HT-29 (cell line): ENCODE measurements at regions not wholly inside any gene's neighbourhood (a gene's known extent, or its start where the extent isn't known, plus 50 kb on each side); places are given as distances from the start of the nearest gene placed in this dataset.
"Not testable (repeated sequence)": the region's sequence is repeated elsewhere in the genome, so short reads cannot be mapped to it uniquely, and the experiment has no call there.

Source experiments
- DNase-seq: peaks from one replicate; pipeline ENCODE4 v3.0.0-alpha.2; 2015; ENCODE audit warnings: low spot score

DNA sequence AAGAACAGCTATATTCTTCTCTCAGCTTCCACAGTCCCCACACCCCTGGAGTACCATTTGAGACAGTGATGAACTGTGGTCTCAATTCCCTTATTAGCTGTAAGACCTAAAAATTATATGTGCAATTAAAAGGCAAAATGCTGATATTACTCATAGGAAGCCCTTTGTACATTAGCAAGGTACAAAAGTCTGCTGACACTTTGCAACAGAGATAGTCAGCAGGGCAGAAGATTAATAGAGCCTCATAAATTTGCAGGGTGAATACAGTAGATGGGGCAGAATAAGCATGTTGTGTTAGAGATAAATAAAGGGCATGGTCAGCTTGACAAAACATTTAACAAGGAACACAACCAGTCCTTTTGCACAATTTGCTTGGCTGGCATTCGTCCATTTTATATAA is 210.0 kb upstream of the OBI1 start:
- DNase-seq: no peak

DNA sequence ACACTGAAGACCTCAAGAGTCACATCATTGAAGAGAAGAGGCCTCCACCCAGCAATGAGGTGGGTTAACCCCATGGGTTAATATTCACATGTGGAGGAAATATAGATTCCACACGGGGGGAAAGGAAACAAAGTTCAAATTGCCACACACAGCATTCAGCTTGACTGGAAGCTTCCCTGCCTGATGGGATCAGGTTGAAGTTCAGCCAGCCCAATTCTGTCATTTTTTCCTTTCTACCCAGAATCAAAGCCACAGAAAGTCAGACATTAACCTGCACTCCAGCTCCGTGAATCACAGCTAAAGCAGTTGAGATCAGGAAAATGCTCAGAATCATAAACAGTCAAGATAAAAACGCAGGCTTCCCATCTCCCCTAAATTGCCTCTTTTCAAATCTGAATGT is 208.7 kb upstream of the OBI1 start:
- DNase-seq: no peak

DNA sequence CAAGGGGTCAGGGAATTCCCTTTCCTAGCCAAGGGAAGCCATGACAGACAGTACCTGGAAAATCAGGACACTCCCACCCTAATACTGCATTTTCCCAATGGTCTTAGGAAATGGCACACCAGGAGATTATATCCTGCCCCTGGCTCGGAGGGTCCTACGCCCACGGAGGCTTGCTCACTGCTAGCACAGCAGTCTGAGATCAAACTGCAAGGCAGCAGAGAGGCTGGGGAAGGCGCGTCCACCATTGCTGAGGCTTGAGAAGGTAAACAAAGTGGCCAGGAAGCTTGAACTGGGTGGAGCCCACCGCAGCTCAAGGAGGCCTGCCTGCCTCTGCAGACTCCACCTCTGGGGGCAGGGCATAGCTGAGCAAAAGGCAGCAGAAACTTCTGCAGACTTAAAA is 207.1 kb upstream of the OBI1 start:
- DNase-seq: not testable (repeated sequence)

DNA sequence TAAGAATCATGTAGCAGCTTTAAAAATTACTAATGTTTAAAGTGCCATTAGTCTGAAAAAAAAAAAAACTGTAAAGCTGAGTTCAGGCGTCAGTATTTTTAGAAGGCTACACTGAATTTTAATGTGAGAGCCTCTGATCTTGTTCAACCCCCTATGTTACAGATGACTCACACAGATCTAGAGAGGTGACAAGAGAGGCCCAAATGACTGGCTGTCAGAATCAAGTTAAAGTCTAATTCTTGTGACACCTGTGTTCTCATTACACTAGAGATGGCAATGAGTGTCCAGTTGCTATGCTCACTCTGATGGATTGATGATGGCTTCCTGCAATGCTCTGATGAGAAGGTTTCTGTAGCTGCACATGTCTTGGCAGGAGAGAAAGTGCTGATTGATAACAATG is 203.5 kb upstream of the OBI1 start:
- DNase-seq: no peak

DNA sequence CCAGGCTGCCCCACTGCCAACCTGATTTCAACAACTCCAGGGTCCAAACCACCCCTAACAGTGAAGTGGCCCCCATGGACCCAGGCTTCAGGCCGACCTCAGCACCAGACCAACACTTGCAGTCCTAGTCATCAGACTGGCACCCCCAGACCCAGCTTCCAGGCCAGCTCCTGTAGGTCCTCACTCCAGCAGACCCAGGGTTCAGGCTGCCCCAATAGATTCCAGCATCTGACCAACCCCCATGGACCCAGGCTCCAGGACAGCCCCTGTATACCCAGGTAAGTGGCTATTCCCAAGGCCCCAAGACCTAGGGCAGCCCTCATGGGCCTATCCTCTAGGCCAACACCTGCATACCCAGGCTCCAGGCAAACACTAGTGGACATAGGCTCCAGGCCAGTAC is 193.8 kb upstream of the OBI1 start:
- DNase-seq: no peak

DNA sequence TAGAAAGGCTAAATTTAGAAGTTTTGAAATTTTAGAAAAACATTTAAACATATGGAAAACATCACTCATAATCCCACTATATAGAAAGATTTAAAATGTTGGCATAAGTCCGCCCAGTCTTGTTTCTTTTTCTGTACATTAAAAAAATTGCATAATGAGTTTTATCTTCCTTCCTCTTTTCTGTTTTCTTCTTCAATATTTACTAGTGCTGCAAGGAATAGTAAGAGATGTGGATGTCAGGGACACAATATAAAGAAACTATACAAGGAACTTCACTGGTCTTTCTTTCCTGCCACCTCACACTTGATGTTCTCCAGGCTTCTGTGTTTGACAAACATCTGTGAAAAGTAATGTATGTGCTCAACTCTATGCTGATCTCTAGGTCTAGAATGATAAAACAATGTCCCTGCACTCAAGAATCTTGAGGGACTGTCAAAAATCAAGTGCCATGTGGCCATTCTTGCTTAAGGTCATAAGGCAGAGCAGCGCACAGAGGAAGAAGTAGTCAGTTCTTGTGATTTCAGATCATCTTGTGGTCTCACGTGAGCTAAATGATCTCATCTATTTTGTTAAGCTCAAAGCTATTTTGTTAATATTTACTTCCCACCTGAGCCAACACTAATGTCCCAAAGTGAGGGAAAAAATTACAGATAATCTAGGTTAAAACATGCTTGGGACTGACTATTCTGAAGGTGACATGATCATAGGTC is 186.9 kb upstream of the OBI1 start:
- DNase-seq: no peak

DNA sequence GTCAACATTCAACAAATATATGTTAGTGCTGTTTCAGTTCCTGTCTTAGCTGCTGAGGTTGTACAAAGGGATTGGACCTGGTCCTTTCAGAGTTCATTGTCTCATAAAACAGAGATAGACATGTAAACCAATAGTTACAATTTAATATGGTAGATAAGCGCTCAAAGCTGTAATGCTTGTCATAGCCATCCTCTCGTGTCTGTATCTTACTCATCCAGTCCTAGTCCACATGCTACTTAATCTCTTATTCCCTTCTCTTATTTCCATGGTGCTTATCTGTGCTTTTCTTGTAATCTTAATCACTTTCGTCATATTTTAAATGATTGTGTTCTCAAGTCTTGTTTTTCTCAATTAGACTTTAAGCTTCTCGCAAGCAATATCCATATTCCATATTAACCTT is 185.2 kb upstream of the OBI1 start:
- no peak for DNase-seq

DNA sequence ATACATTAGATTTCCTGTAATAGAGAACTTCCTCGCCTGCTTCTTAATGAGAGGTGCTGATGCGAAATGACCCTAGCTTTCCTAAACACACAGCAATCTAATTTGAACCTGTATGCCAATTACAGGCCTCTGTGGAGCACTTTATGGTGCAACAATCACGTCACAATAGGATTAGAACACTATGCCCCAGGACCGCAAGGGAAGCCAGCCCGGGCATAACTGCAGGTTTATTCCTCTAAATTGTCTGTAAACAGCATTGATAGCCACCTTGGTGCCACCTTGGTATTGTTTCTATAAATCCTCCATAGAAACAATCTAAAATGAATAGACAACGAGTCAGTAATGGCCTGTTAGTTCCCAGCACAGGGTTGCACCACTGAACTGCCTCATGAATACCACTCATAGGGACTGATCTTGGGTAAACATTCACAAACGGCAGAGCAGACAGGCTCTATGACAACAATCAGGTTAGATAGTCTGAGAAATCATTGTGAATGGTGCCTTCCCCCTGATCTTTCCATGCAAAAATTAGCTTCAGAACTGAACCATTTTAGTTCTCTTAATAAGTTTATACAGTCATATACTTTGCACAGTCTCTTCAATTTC is 182.5 kb upstream of the OBI1 start:
- no peak for DNase-seq

DNA sequence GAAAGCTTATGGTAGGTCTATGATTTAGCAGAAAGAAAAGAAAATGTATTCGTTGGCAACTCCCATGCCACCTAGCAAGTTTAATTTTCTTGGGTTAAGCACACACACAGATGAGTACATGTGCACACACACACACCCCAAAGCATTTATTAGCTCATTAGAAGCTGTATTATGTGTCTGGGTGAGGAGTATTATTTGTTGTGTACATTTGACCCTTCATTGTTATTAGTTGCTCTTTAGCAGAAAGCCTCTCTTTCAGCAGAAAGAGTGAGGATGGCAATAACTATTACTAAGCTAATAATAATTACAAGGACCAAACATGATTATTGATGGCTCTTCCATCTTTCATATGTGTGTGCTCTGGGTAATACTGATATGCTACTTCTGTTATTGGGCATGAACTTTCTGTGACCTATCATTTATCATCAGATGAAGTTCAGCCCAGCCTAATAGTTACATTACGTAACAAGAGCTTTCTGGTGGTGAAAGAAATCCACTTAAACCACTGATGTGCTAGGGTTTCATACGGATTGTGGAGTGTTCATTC is 177.4 kb upstream of the OBI1 start:
- no peak for DNase-seq

DNA sequence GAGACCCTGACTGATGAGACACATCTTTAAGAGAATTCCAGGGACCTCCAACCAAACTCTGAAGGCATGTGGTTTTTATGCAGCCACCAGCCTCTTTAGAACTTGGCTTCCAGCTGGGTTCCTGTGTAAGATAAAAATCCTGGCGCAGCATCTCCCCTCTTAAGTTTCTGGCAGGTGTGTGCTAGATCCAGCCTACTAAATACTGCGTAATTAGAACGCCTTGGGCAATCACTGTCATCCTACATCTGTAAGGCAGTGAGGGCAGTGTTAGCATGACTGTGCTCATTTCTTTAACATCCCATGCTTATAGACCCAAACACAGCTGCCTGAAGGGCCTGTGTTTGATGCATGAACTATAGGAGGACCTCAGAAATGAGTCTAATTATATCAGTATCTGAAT is 173.5 kb upstream of the OBI1 start:
- no peak for DNase-seq

DNA sequence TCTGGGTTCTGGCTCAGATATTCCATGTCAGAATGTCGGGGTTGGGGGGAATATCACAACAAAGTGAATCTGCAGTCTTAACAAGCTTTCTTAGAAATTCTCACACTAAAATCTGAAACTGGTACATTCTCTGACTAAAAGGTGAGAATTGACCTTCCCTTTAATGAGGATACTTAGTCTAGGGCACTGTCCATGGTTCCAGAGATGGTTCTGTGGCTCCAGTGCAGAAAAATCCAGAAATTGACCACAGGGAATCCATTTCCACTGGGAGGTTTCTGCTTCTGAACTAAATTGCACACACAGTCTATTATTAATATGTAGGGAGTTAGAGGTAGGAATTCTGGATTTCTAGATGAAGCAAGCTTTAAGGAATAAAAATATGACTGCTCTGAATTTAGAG is 171.6 kb upstream of the OBI1 start:
- DNase-seq: no peak

DNA sequence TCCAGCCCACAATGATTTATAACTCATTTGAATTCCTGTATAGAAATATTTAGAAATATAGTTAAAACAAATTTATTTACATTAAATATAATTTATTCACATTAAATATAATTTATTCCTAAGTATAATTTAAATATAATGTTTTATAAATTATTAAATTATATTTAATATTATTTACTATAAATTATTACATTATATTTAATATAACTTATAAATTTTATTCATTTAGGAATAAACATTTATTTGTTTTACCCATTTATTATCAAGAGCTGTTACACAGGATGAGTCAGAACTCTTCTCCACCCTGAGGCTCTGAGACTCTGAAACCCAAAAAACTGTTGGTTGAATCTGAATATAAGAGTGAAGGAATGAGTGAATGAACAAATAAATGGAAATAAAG is 170.9 kb upstream of the OBI1 start:
- DNase-seq: no peak

DNA sequence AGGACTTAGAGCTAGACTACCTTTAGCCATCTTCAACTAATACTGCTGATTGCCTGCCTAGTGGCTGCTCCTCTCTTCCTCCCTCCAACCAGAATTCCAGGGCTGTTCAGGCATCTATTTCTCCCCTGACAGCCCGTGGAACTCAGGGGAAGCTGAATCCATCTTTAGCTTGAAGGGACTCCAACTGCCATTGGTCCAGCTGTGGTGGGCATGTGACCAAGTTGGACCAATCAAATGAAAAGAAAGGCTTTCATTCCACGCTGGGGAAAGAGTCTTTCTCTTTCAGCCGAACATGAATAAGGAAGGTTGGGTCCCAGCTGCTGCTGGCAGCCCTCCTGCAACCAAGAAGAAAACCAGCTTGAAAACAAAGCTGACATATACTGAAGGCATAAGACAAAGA is 168.5 kb upstream of the OBI1 start:
- DNase-seq: no peak

DNA sequence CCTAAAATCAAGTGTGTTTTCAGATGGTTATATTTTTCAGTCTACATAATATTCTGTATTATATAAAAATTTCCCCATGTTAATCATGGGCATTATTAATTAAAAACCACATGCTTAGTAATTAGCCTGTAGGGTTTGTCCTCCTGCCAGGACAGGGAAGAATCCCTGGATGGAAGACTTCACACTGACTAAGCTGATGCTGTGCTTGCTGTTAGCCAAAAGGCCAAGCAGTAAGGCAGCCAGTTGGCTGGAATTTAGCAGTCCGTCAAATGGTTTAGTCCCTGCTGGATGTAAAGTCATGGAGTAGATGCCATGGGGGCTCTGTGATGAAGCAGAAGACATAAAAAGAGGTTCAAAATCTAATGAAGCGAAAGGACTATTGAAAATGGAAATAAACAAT is 168.0 kb upstream of the OBI1 start:
- DNase-seq: no peak

DNA sequence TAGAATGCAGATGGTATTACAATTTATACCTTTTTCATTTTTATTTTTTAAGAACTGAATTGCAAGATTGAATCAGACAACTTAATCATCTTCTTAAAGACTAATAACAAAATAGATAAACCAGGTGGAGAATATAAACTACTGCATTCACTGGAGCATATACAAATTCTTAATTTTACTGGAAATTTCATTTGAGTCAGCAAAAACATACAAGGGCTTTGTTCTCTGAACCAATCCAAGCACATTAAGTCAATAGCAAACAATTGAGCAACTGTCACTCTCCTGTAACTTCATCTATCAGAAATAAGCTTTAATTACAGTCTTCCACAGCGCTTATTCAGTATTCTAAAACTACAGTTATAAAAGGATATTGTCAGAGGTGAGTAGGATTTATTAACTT is 167.4 kb upstream of the OBI1 start:
- no peak for DNase-seq

DNA sequence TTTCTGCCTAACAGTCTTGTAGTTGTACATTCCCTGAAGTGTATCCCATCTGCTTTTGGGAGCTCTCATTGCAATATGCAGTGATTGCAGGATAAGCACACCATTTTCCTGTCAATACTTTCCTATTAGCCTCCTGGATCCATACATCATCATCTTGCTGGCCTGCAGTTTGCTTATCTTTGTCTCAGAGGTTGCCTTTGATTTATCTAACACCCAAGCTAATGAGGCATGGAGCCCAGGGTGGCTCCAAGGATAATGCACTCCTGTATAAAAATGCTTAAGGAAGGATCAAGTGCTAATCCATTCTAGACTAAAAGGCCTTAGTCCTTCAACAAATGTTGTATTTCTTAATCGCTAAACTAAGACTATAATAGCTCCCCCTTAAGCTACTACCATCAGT is 161.6 kb upstream of the OBI1 start:
- DNase-seq: no peak

DNA sequence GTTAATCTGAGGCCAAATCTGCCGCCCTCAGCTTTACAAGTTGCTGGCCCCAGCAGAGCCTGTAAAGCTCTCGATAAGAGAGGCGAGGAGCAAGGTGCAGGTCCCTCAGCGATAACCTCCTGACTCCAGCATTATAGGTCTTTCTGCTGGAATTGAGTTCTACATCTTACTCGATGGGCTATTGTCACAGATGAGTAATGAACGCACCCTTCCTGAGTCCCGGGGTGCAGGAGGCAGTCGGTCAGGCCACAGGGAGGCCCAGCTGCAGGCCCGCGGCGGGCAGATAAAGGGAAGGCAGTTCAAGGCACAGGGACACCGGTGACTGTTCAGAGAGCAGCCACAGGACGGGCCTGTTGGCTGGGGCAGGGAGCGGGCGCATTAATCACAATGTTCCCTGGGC is 157.6 kb upstream of the OBI1 start:
- DNase-seq: no peak

DNA sequence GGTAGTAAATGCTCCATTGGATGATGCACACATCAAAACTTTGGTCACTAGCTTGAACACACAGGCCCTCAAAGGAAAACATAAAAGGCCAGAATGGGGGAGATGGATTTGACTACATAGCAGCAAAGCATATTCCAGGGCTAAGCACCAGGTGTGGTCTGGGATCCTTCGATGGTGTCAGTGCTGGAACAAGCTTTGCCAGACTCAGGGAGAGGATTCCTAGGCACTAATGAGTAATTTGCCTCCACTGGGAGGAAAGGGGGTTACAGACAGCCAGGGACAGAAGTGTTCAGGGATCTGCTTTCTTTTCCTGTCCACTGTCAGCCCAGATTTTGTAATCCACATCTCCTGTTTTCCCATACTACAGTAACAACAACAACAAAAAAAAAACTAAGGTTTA is 157.2 kb upstream of the OBI1 start:
- DNase-seq: no peak

DNA sequence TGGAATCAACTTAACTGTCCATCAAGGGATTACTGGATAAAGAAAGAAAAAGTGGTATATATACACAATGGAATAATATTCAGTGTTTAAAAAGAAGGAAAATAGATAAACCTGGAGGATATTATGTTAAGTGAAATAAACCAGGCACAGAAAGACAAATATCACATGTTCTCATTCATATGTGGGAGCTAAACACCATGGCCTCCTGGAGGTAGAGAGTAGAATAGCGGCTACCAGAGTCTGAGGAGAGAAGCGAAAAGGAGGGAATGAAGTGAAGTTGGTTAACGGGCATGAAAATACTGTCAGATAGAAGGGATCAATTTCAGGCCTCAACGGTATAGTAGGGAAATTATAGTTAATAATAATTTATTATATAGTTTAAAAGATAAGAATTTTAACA is 147.5 kb upstream of the OBI1 start:
- DNase-seq: peak; percentile 52

DNA sequence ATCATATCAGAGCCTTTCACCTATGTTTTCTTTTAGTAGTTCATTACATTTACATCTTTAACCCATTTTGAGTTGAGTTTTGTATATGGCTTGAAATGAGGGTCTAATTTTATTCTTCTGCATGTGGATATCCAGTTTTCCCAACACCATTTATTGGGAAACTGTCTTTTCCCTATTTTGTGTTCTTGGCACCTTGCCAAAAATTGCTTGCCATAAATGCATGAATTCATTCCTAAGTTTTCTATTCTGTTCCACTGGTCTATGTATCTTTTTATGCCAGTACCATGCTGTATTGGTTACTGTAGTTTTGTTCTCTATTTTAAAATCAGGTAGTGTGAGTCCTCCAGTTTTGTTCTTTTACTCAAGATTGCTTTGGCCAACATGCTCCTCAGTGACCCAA is 144.0 kb upstream of the OBI1 start:
- no peak for DNase-seq

DNA sequence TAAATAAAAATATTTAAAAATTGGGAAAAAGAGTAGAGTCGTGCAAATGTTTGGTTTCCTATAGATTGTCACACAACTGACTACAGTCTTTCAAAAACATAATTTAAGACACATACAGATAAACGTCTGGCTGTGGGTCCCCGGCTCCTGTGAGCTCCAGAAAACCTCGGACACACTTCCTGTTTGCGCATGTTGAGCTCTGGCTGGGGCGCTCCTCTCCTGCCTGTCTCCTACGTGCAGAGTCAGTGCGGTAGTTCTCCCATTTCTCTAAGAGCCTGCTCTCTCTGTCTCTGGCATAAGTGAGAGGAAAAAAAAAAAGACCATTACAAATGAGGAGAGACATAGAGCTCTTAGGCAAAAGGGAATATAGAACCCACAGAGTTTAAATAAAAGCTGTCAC is 128.2 kb upstream of the OBI1 start:
- DNase-seq: no peak

DNA sequence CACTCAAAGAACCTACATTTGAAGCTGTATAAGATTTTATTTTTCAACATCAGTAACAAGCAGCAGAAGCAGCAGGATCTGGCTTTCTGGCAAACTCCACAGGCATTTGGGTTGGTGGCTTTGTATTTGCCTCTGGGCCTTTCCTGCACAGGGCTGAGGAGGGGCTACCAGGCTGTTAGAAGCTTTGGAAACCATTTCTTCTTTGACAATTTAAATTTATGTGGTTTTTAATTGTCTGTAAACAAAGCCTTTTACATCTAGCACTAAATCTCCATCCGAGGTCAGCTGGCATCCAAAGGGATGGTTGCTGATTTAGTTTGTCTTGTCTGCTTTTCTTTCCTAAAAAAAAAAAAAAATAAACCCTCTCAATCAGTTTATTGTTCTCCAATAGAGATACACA is 127.5 kb upstream of the OBI1 start:
- DNase-seq: no peak

DNA sequence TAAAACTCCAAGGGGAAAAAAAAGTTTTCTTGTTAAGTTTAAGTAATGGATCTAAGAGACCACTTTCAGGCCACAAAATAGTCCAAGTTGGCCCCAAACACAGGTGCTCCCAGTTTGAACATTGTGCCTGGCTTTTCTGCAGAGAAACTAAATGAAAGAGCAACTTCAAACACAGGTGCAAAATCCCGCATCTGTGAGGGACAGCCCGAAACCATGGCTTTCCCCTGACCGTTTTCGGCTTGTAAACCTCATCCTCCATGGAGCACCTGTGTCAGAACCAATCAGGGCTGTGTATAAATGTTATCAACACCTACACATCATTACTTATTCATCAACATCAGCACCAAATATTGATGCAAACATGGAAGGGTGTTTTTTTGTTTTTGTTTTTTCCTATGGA is 126.8 kb upstream of the OBI1 start:
- no peak for DNase-seq
